HT-29 (cell line): ENCODE measurements at regions not wholly inside any gene's neighbourhood (a gene's known extent, or its start where the extent isn't known, plus 50 kb on each side); places are given as distances from the start of the nearest gene placed in this dataset.

Source experiments
- DNase-seq: peaks from one replicate; pipeline ENCODE4 v3.0.0-alpha.2; 2015; ENCODE audit warnings: low spot score

DNA sequence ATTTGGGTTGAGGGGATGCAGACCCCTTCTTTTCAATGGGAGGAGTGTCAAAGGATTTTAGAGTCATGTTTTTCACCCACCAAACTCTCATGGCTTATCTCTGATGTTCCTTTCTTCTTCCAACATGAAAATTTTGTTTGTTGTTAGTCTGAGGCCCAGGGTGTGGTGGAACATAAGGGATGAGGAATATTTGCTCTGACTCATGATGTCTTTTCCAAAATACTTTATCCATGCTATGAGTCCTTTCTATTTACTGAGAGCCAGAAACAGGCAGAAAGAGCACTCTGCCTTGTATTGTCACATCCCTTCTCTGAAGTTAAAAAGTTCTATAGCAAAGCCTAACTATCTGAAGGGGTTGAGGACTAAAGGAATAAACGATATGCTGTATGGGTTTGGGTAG, 61.6 kb upstream of the GYPA start:
- DNase-seq = no peak

DNA sequence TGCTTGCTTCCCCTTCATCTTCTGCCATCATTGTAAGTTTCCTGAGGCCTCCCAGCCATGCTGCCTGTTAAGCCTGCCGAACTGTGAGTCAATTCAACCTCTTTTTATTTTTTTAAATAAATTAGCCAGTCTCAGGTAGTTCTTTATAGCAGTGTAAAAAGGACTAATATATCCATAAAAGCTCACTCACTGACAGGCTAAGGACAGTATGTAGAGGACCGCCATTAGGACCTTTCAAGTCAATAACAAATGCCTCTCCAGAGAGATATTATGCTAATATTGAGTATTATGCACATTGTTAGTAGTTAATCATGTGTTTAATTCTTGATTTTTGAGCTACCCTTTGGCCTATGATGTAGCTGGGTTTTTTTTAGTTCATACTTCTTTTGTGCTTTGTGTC, 62.6 kb upstream of the GYPA start:
- no peak for DNase-seq

DNA sequence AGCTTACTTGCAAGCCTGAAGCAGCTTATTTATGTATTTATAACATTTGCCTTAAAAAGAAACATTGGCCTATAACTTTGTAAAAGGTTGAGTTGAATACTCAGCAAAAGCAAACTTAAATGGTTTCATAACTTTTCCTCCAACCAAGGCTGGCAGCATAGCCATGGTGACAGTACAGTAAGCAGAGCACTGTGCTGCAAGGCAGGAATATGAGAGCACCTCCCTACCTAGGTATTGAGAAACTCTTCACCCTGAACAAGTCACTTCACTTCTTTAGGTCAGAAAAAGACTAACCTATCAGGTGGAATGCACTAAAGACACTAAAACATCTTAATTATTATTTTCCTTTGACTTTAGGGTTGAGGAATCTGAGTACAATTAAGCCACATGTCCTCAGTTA, 63.9 kb upstream of the GYPA start:
- no peak for DNase-seq

DNA sequence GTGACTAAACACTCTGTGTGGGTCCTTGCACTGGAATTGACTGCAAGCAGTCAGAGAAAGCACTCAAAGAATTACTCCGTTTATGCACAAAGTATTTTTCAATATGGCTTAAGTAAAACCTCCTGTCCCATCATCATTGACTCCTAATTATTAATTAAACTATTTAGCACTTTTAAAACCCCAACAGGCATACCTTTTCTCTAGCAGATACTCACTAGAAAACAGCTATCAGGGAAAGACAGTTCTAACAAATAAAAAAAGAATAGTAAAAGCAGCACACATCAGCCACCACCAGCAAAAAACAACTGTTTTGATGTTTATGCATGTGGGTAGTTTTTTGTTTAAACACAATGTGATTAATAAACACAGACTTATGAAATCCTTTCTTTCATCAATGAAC, 66.2 kb upstream of the GYPA start:
- DNase-seq = no peak

DNA sequence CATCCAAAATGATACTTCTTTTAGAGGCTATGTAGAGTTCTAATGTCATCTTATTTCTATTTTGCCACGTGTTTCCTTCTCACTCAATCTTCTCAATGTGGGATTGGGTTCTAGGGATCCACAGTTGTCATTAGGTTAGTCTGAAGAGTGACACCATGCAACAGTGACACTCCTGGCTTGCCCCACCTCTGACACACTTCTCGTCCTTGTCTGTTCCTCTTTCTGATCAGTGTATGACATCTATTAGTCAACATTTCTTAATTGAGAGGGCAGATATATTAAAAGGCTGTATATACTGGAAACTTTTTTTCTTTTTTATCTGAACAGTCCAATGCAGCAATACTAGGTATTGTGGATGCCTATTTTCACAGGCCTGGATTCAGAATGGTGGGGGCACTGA, 67.6 kb upstream of the GYPA start:
- DNase-seq = no peak

DNA sequence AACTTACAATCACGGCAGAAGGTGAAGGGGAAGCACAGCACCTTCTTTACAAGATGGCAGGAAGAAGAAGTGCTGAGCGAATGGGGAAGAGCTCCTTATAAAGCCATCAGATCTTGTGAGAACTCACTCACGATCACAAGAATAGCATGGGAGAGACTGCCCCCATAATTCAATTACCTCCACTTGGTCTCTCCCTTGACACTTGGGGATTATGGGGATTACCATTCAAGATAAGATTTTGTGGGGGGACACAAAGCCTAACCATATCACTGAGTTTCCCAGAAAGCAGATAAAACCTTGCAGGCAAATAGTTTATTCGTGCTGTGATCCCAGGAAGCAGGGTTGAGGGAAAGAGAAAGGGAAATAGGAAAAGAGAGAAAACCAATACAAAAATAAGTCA, 69.0 kb upstream of the GYPA start:
- DNase-seq = no peak

DNA sequence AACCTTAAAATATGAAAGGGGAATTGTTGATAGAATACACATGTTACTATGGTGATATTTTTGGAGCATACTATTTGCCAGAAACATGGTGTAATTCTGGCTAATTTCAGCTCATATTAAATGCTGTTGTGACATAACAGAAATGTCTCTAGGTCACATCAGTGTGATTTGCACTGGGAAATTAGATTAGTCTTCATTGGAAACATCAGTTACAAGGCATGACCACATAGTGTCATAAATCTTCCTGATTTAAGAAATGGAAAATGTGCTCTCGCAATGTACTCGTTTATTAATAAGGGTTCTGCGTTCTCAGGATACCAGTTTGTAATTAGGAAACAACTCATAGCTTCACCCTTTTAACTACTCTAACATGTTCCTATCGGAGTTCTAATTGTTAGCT, 72.9 kb upstream of the GYPA start:
- no peak for DNase-seq

DNA sequence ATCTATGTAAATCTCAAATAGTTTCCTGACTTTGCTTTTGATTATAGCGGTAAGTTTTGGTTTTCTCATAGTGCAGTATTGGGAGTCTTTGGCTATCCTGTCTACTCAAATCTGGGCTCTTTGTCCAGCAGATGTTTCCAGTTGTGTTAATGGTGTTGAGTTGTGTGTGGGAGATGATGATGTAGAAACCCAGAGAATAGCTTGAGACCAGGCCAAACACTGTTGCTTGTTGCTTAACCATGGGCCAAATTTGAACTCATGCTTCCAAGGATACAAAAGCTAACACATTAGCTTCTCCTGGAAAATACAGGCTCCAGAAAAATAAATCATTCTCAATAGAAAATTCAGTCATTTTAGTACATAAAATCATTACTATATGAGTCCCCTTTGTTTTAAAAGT, 82.6 kb upstream of the GYPA start:
- no peak for DNase-seq

DNA sequence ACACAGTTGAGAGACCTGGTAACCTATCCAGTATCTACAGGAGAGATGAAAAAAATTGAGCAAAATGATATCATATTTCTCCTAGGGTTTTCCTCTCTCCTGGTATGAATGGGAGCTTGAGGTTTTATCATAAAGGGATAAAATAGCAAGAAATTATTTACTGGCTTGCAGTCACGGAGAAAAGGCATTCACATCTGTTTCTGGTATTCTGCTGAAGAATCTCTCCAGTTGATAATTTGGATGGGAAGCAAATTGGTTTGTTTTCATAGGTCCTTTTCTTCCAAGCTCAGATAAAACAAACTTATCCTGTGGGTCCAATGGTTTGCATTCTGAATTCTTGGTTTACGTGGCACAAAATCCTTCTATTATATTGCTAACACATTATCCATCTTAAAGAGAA, 83.1 kb upstream of the GYPA start:
- DNase-seq = no peak

DNA sequence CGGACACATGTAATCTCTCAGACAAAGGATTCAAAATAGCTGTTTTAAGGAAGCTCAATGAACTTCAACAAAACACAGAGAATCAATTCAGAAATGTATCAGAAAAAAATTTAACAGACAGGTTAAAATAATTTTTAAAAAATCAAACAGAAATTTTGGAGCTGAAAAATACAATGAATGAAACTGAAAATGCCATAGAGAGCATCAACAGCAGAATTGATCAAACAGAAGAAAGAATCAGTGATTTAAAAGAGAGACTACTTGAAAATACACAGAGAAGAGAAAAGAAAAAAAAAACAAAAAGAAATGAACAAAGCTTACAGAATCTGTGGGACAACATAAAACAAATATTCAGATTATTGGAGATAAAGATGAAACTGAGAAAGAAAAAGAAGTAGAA, 118.8 kb upstream of the GYPA start:
- no peak for DNase-seq

DNA sequence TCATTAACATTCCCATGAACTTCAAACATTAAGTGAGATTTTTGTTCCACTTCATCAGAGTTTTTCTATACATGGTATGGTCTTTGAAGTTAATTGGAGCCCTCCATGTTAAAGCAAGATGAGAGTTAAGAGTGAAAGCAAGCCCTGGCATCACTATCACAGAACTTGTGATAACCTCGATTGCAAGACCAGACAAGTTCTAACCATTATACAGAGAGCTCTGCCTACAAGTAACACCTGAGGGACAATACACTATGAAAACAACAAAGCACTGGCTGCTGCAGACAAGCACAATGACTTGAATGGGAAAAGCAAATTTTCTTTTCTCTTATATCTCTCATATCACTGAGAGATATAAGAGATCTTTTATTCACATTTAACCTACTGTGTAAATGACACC, 126.6 kb upstream of the GYPA start:
- DNase-seq = no peak

DNA sequence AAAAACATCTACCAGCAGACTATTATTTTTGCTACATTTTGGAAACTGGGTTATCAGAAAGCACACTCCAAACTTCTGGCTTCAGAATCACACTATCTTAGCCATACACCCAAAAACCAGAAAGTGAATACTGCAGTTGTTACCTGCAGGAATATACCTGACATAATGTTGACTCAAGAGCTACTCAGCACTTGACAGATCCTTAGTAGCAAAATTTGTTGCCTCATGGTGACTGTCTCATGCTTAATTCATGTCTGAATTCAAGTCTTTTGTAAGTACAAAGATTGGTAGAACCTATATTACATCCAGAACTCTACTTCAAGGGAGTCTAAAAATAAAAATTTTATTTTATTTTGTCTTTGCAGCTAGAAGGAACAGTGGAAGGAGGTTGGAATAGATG, 140.2 kb upstream of the GYPA start:
- no peak for DNase-seq

DNA sequence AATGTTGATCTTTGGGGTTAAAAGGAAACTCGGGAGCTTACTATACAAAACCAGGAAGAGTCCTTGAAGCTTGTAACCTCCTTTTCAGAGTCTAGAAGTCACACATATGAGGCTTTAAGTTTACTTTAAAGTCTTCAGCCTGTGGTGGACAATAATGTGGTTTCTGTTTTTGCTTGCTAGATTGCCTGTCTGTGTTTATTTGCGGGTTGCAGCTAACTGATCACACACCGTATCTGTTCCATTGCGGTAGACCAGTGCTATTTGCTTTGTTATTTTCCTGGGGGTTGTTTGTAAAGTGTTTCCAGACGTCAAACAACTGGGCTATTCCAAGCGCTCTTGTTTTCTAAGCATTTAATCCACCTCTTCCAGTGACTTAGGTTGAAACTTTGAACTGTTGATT, 143.0 kb upstream of the GYPA start:
- DNase-seq = no peak

DNA sequence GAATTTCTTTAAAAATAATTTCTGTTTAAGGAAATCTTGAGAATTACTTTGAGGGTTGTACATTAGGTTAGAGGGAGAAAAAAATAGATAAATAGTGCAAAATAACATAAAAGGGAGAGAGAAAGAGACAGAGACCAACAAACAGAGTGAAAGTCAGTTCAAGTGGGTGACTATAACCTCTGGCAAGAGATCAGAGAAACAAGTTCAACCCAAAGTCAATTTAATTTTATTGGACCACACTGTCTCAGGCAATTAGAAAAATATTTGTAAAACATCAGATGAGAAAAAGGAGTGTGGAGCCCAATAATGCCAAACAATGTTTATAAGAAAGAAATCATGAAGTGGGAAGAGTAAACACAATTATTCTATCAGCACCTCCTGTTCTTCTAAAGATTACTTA, 143.5 kb upstream of the GYPA start:
- no peak for DNase-seq

DNA sequence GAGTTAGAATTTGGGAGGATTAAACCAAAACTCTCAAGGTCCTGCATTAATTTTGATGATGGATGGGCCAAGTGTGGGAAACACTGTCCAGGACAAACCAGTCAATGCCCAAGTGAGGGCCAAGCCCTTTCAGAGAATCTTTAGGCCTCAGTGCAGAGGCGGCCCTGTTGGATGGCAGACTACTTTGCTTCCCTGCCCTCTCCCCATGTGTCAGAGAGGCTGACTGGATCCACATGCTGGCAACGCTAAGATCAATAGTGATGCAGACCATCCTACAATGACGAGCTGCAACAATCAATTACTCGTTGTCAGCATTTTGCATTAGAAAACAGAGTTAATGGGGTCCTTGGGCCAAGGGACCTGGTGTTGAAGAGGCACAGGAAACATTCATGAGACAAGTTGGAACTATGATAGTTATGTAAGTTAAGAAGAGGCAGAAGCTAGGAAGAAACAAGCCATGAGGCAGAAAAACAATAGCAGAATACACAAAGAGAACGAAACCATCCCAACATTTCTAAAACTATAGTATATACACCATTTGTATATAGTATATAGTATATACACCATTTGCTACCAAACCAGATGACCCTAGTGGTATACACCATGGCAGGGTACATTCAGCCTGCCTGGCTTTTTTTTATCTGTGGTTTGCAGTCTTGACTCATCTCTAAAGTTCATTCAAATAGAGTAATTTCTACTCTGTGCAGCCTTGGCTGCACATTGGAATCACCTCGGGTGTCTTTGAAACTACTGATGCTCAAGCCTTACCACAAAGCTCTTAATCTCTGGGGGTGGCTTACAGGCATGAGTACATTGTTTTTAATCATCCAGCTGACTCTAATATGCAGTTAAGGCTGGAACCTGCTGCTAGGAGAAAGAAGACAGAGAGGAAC, 147.7 kb upstream of the GYPA start:
- DNase-seq = no peak

DNA sequence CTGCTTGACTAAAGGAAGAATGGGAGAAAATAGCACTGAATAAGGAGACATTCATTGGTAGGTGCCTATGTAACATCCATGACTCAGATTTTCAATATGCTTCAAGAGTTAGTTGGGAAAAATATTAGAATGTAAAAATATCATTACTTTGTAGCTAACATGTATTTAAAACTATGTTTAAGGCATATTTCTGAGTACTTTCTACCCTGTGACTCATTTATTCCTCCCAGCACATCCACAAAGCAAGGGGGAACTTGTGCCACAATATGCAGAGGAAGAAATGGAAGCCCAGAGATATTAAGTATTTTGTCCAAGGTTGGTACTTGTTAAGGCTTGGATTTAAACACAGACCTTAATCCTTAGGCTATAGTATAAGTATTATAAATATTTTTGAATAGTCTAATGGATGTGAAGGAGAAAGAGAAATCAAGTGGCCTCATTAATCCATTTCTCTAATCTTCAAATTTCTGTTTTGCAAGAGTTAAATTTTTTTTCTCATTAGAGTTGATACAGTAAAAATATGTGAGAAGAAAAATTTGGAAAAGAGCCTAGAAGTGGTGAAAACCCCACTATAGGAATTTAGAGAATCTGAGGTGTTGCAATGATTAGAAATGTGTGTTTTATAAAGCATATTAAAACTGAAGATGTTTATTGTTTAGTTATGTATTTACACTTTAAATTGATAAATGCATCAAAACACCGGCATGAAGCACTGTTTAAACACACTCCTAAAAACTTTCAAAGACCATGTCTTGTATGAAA, 149.3 kb upstream of the GYPA start:
- no peak for DNase-seq

DNA sequence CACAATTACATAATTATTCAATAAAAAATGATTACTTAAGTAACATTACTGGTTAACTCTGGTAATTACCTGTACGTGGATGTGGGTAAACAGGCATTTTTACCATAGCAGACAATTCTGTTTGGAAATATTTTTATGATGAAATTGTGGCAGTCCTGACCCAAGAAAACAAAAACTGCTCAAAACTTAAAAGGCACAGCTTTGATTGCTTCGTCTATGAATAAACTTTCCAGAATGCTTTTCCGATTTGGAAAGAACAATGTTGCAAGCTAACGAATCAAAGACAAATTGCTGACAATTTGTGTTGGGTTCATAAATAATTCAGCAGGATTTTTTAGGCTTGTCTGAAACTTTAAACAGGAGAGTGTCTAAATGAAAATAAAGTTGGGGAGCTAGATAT, 150.6 kb upstream of the GYPA start:
- no peak for DNase-seq

DNA sequence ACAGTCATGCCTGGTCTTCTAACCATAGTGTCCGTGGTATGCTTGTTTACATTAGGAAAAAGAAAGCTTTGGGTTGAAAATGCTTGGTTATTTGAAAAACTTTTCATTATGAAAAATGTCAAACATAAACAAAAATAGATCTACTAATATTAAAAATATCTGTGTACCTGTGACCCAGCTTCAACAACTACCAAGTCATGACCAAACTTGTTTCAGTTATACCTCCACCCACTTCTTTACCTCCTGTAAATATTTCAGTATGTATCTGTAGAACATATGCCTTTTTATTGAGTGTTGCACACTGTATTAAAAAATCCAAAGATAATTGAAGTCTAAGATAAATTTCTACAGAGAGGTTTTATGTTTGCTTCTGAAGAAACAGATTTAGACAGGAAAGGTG, 153.7 kb upstream of the GYPA start:
- DNase-seq = no peak

DNA sequence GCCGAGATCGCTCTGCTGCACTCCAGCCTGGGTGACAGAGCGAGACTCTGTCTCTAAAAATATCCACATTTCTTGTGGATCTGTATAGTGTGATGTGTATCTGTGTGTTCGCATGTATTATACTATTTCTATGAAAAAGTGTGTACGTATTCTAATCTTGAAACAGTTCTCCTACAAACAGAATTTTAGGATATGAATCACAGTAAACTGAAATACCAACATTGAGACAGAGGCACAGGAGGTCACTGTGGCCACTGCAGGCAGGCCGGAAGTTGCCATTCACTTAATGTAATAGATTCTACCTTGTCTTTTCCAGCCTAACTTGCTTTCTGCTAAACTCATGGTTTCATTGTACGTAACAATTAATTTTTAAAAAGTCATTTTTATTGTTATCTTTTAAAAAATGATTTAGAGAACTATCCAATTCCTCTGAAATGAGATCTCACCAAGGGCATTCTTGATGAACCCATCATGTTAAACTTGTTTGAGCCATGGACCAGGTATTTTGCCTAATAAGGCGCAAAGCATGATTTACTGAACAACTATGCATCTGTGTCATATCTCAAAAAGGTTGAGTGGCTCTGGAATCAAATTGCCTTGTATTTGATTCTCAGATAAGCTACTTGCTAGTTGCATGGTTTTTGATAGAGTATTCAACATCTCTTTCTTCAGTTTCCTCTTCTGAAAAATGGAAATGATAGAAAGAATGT, 154.9 kb upstream of the GYPA start:
- no peak for DNase-seq

DNA sequence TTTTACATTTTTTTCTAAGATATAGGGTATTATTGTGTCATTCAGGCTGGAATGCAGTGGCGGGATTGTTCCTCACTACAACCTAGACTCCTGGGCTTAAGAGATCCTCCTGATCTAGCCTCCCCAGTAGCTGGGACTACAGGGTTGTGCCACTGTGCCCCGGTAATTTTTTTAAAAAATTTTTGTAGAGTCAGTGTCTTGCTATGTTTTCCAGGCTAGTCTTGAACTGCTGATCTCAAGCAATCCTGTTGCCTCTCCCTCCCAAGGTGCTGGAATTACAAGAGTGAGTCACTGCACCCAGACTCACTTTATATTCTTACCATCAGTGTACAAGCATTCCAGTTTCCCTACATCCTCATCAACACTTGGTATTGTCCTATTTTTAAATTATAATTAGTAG, 156.4 kb upstream of the GYPA start:
- no peak for DNase-seq

DNA sequence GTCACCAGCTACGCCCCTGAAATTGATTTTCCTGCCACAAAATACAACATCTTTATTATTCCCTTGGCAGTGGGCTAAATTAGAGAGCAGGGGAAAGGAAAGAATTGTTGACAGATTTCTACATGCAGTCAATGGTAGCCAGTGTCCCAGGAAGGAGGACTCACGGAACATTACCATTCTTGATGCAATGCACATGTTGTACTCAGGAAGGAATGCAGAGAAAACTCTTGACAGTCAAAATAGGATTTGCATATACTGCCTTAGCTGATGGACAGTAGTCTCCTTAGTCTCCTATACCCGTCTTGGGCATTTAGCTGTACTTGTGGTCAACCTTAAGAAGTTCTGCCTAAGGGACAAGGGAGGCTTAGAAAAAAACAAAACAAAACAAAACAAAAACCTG, 158.0 kb upstream of the GYPA start:
- DNase-seq = no peak

DNA sequence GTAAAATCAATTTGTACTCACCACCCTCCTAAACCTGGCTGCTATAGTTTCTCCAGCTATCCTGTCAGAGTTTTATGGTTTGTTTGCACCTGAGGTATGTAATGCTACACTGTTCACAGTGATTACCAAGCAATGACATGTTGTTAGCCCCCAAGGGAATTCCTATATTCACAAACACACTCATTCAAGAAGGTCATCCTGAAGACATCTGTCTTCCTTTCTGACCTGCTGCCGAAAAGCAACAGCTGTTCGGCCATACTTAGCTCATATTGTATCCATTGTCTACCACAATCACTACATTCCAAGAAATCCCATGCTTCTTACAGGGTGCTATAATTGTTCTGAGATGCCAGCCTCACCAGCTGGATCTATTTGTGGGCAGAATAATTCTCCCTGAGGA, 160.1 kb upstream of the GYPA start:
- DNase-seq = no peak
